Stimulated activated CD4-positive, alpha-beta T cell treated with anti-CD3 and anti-CD28 coated beads, TNF-alpha, amount 100 ng/mL, for 48 hours (primary cell): ENCODE measurements at regions not wholly inside any gene's neighbourhood (a gene's known extent, or its start where the extent isn't known, plus 50 kb on each side); places are given as distances from the start of the nearest gene placed in this dataset.

Source experiments
- DNase-seq, 3 donors: peaks; one replicate each; pipeline ENCODE4 v3.0.0-alpha.2; 2020; ENCODE audit warnings: low read depth in 3 of 3

GRCh38 chr5:27706832-27707231 lies 668.4 kb upstream of the CDH9 start:
- DNase-seq, result no peak

DNA sequence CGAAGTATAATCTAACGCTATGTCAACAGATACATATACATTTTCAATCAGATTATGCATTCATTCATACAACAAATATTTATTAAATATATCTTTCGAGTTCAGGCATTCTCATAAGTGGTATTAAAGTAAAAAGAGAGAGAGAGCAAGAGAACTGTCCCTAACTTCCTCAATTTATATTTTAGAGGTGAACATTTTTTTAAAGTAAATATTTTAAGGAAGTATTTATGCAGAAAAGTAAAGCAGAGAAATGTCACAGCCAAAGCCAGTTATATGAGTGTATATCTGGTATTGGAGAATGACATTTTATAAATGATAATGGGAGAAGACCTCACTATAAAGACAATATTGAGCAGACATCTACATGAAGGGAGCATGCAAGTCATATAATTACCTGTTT lies 667.3 kb upstream of the CDH9 start:
- no peak for DNase-seq

DNA sequence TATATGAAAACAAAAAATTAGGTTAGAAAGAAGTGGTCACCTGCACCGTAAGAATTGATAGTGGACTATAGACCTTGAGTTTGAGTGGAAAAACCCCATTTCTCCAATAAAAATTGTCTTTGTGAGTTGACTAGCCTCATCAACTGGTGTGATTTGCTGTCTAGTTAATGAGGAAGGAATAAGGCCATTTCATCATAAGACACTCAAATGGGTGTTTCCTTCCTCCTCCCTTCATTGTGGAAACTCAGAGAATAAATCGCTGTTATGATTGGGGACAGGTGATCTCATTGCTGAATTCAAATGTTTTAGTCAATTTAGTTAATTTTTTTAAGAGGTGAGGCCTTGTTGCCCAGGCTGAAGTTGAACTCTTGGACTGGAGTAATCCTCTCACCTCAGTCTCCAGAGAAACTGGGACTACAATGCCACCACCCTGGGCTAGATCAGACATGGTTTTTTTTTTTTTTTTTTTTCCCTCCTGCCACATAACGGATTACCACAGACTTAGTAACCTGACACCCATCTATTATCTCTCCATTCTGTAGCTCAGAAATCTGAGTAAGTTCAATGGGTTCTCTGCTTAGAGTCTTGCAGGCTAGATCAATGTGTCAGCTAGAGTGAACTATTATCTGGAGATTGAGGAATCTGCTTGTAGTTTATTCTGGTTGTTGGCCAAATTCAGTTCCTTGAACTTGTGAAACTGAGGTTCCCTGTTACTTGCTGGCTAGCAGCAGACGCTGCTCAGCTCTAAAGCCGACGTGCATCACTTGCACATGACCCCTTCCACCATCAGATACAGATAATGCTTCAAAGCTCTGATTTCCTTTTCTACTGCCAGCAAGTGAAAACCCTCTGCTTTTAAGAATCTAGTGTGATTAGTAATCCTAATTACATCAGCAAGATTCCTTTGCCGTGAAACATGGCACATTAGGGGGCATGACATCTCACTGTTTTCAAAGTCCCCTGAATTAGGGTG lies 663.8 kb upstream of the CDH9 start:
- no peak for DNase-seq

DNA sequence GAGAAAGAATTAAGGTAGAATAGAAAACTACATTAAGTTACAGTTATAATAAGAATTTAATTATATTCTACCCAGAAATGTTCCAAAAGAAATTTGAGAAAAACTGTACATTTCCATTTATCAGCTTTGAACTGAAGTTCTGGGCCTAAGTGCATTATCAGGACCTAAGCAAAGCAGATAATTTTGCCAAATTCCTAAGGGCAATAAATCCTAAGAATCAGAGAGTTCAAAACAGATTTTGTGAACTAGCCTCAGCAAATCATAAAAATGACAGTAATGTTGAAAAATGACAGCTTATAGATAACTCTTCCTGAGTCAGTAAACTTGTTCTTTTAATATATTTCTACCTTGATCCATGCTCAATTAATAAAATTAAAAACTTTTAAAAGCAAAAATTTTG lies 662.1 kb upstream of the CDH9 start:
- DNase-seq, result no peak

- DNase-seq, result no peak
Observed at GRCh38 chr5:27682600-27682999, 644.2 kb upstream of the CDH9 start.

GRCh38 chr5:27652505-27652904 lies 614.1 kb upstream of the CDH9 start:
- peak in 1 of 3 donors; percentile 0 for DNase-seq

GRCh38 chr5:27639005-27639612 lies 600.7 kb upstream of the CDH9 start:
- DNase-seq, result no peak

DNA sequence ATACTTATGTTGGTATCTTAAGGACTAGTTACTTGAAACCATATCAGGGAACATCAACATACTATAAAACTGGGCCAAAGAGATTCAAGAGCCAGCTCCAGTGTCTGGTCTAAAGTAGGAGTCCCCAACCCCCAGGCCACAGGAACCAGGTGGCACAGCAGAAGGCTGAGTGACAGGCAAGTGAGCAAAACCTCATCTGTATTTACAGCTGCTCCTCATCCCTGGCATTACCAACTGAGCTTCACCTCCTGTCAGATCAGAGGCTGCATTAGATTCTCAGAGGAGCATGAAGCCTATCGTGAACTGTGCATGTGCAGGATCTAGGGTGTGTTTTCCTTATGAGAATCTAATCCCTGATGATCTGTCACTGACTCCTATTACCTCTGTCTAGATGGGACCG lies 581.6 kb upstream of the CDH9 start:
- no peak for DNase-seq

DNA sequence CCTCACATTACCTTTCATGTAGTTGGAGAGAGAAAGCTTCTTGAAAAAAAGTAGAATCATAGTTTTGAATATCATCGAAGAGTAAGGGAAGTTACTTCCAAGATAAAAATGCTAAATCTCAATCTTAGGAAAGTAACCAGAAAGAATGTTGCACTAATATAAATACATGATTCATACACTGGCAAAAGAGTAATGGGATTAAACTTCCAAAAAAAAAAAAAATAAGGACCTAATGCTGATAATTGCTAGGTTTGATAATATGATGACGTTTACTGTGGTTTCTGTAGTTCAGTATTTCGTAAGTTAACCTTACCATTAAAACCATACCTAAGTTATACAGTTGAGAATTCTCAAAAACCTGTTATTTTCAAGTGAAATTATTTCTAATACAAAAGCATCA lies 573.8 kb upstream of the CDH9 start:
- DNase-seq, result no peak

- no peak for DNase-seq
Observed at GRCh38 chr5:27608992-27609391, 570.6 kb upstream of the CDH9 start.

GRCh38 chr5:27598576-27598975 lies 560.2 kb upstream of the CDH9 start:
- DNase-seq, result no peak

DNA sequence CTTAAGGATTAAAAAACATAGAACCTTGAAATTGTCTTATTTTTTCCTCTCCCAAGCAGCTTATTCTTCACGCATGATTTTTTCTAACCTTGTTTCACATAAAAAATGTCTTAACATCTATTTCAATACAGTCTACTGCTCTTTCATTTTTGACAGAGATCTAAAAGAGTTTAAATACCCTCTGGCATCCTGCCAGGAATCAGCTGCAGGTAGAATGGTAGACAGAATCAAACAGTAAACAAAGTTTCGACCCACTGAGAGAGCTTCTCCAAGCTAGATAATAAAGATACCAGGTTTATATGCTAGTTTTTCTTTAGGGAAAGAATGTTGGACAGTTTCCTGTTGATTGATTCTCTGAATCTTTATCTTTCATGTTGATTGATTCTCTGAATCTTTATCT lies 555.8 kb upstream of the CDH9 start:
- DNase-seq, result no peak

GRCh38 chr5:27592231-27592630 lies 553.8 kb upstream of the CDH9 start:
- no peak for DNase-seq

DNA sequence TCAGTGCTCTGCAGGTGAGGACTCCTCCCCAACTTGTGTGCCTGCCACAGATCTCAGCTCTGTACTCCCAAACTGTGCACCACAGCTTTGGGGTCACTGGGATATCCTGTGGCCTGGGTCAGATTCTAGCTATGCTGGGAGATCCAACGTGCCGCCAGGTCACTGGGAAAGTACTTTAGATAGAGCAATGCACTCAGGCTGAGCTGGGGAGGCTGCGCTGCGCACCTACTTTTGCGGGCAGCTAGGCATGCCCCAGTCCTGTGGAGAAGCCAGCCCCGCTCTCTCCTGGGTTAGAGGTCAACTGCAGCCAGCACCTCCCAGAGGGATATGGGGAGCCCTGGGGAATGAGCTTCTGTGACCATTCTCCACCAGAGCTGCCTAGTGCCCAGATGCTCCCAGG lies 552.1 kb upstream of the CDH9 start:
- DNase-seq, result no peak

GRCh38 chr5:27578279-27578678 lies 539.9 kb upstream of the CDH9 start:
- no peak for DNase-seq

- no peak for DNase-seq
Observed at GRCh38 chr5:27571681-27572080, 533.3 kb upstream of the CDH9 start.

GRCh38 chr5:27568811-27569210 lies 530.4 kb upstream of the CDH9 start:
- DNase-seq, result no peak

- DNase-seq, result no peak
Observed at GRCh38 chr5:27561408-27561807, 523.0 kb upstream of the CDH9 start.

DNA sequence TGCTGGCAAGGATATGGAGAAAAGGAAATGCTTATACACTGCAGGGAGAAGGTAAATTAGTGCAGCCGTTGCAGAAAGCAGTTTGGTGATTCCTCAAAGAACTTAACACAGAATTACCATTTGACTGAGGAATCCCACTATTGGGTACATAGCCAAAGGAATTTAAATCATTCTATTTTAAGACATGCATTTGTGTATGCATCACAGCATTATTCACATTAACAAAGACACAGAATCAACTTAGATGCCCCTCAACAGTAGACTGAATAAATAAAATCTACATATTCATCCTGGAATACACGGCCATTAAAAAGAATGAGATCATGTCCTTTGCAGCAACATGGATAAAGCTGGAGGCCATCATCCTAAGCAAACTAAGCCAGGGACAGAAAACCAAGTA lies 510.1 kb upstream of the CDH9 start:
- DNase-seq, result no peak

DNA sequence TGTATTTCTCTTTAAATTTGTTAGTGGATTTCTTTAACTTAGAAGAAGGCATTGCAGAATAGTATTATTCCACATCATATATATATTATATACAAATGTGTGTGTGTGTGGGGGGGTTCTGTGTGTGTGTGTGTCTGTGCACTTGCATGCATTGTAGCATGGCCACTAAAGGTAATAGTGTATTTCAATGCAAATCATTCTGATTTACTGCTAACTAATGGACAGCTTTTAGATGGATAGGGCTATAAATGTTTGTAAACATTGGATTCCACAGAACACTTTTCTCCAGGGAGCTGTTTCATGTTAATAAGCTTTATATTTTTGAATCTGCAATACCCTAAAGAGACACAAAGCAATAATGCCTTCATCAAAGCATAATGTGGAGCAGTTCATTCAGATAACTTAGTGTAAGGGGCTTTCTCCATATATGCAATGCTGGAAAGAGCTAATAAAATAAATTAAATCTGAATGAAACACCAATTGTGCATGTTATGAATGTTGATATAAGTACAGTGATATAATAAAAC lies 496.7 kb upstream of the CDH9 start:
- no peak for DNase-seq

- DNase-seq, result no peak
Observed at GRCh38 chr5:27532305-27532704, 493.9 kb upstream of the CDH9 start.

DNA sequence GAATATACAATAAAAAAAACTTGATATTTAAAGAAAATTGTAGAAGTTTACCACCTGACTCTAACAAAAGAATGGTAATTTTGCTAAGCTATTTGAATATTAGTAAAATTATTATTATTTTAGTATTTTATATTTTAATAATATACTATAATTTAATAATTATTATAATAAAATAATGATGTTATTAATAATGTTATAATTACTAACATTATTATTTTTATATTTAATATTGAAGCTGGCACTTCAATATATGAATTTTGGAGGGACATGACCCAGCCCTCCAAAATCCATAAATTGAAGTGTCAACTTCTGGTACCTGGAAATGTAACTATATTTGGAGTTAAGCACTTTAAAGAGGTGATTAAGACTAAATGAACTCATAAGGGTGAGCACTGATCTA lies 486.1 kb upstream of the CDH9 start:
- no peak for DNase-seq

DNA sequence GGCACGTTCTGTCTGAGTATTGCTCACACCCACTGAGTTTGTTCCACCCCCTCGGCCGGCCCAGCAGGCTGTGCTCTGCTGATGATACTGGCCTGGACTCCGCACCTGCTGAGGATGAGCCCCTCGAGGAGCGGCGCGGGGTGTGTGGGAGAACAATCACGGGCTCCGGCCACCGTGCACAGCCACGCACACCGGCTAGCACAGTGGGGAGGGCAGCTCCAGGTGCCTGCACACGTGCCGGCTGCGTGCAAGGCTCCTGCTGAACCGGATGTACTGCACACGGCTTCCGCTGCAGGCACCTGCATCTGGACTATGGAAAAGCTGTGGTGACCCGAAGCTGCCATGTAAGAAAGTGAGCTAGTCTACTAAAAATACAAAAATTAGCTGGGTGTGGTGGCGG lies 485.2 kb upstream of the CDH9 start:
- no peak for DNase-seq
